Stomach (tissue), 4 donors: ENCODE measurements at regions not wholly inside any gene's neighbourhood (a gene's known extent, or its start where the extent isn't known, plus 50 kb on each side); places are given as distances from the start of the nearest gene placed in this dataset.

ENCODE experiments used
- POLR2AphosphoS5 ChIP-seq, 3 donors: sonication (generic); formaldehyde crosslinking; IDR thresholded peaks; one replicate each; pipeline ENCODE4 v1.6.1; 2016; ENCODE audit warnings: antibody characterized with exemption in 3 of 3
- TF ChIP-seq, protein P1 (sequence below), 7 experiments: fragments of 450-650 bp in 4 of 7; fragments of 200-600 bp in 3 of 7; sonication (generic) in 3 of 7; IDR thresholded peaks; one replicate each; pipeline ENCODE4 v1.5.1; 2016 to 2019; ENCODE audit warnings: antibody characterized with exemption in 7 of 7, control low read depth in 2 of 7, mild to moderate bottlenecking in 1 of 7

DNA sequence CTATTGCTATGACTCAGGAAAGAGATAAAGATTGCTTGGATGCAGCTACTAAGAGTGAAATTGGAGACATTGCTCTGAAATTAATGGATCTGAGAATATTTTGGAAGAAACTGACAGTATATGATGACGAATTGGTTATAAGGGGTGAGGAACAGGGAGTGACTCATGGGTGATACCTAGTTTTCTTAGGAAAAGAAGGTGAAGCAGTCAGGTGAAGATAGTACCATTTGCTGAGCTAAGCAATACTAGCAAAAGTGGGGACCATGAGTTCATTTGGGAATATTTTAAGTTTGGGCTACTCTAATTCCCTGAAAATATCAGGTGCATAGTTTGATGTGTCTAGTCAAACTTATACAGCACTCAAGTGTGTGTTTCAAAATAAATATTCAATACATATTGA, 260.1 kb upstream of the NFIA start:
- TF ChIP-seq, protein P1, sequence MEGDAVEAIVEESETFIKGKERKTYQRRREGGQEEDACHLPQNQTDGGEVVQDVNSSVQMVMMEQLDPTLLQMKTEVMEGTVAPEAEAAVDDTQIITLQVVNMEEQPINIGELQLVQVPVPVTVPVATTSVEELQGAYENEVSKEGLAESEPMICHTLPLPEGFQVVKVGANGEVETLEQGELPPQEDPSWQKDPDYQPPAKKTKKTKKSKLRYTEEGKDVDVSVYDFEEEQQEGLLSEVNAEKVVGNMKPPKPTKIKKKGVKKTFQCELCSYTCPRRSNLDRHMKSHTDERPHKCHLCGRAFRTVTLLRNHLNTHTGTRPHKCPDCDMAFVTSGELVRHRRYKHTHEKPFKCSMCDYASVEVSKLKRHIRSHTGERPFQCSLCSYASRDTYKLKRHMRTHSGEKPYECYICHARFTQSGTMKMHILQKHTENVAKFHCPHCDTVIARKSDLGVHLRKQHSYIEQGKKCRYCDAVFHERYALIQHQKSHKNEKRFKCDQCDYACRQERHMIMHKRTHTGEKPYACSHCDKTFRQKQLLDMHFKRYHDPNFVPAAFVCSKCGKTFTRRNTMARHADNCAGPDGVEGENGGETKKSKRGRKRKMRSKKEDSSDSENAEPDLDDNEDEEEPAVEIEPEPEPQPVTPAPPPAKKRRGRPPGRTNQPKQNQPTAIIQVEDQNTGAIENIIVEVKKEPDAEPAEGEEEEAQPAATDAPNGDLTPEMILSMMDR (IDR thresholded peaks at IDR 0.05), result no peak
- TF ChIP-seq POLR2AphosphoS5 (IDR thresholded peaks at IDR 0.05), result no peak
